ENCODE measurements at regions not wholly inside any gene's neighbourhood (a gene's known extent, or its start where the extent isn't known, plus 50 kb on each side); places are given as distances from the start of the nearest gene placed in this dataset.

DNA sequence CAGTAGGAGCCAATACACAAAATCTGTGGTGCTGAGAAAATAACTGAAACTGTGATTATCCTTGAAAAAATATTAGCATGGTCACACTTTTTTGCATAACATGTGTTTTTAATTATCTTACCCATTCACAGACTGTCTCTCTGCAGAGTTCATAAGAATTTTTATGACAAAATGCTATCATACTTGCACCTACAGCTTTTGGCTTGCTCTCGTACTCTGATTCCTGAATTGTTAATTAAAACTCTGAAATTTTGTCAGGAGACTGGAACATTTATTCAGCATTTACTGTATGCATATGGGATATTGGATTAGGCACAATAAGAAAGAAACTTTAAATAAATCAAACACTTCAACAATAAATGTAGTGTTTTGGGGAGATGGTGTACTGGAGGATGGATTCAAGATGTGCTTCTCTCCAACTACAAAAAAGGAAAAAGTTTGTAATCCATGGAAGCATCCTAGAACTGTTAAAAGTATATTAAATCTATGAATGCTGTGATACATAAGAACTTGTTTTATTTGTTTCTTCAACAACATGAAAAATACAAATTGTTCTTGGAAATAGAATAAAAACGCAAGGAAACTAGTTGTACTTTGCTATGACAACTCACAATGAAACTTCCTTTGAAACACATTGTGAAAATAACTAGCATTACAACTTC, 260.5 kb downstream of the SPATA18 start (continued):
- TF ChIP-seq TCF7L2 (IDR thresholded peaks at IDR 0.05; ENCODE audit: borderline replicate concordance, extremely low read depth, insufficient read depth, insufficient read length) (no peak), CEBPB (IDR thresholded peaks at IDR 0.05; ENCODE audit: low read depth) (no peak)
- TF ChIP-seq, protein P1, sequence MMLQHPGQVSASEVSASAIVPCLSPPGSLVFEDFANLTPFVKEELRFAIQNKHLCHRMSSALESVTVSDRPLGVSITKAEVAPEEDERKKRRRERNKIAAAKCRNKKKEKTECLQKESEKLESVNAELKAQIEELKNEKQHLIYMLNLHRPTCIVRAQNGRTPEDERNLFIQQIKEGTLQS (IDR thresholded peaks at IDR 0.05): no peak

- Histone ChIP-seq H3K79me2 (ENCODE audit: insufficient read depth, low read length) (no peaks in the 10 kb centered on the region), H3K4me1 (ENCODE audit: control insufficient read depth in 1 of 2, insufficient read depth in 2 of 2, low read length in 2 of 2) (peaks cover 14 to 21% of the 10 kb centered on the region in 2 experiments), H4K20me1 (ENCODE audit: insufficient read depth) (no peaks in the 10 kb centered on the region), H3K27ac (ENCODE audit: low read depth, low read length) (0 out of 2 replicates have a peak overlapping the region, but pooled peaks have one; percentile 11), H3K9me3 (ENCODE audit: control insufficient read depth in 1 of 2, insufficient read depth in 1 of 2, low read depth in 1 of 2, low read length in 2 of 2) (no peaks in the 10 kb centered on the region), H3K9ac (ENCODE audit: low read length) (no peak overlapping the region), H3K27me3 (ENCODE audit: insufficient read depth, low read length) (no peaks in the 10 kb centered on the region), H2AFZ (ENCODE audit: low read depth, low read length, poor library complexity, severe bottlenecking) (peak overlapping the region; percentile 70), H3K4me2 (ENCODE audit: low read length) (peak overlapping the region; percentile 68), H3K4me3 (replicated peaks in 1 of 2; ENCODE audit: low read depth in 1 of 2, low read length in 2 of 2) (peak overlapping the region in 1 of 2 experiments; percentile 22; a peak in 1 of 4 replicates), H3K9me2 (ENCODE audit: insufficient read depth) (no peaks in the 10 kb centered on the region), H3K36me3 (ENCODE audit: control insufficient read depth in 1 of 2, insufficient read depth in 2 of 2, low read length in 2 of 2) (no peaks in the 10 kb centered on the region)
- POLR2A ChIA-PET: no interaction called here
- TF ChIP-seq SRF (IDR thresholded peaks at IDR 0.05; ENCODE audit: low read depth) (0 out of 2 replicates have a peak, but pooled peaks have one; percentile 19), CBX3 (IDR thresholded peaks at IDR 0.05; ENCODE audit: low read depth) (peak; percentile 72), JUND (IDR thresholded peaks at IDR 0.05) (peak; percentile 85), YY1 (IDR thresholded peaks at IDR 0.05; ENCODE audit: extremely low read depth, insufficient replicate concordance, low read depth, low read length) (no peak), MAX (IDR thresholded peaks at IDR 0.05) (0 out of 2 replicates have a peak, but pooled peaks have one; percentile 30), ZNF274 (IDR thresholded peaks at IDR 0.05; ENCODE audit: low read depth, low read length) (no peak), ZFX (IDR thresholded peaks at IDR 0.05) (no peak), SIN3A (IDR thresholded peaks at IDR 0.05; ENCODE audit: low read depth) (0 out of 2 replicates have a peak, but pooled peaks have one; percentile 23), CEBPB (IDR thresholded peaks at IDR 0.05; ENCODE audit: low read depth) (no peak), ELF1 (IDR thresholded peaks at IDR 0.05; ENCODE audit: borderline replicate concordance, low read depth) (no peak), EGR1 (IDR thresholded peaks at IDR 0.05; ENCODE audit: low read depth) (0 out of 2 replicates have a peak, but pooled peaks have one; percentile 19), EZH2 (IDR thresholded peaks at IDR 0.05) (no peak), FOSL1 (IDR thresholded peaks at IDR 0.05; ENCODE audit: low read depth) (peak; percentile 79), SP1 (IDR thresholded peaks at IDR 0.05; ENCODE audit: low read depth) (peak; percentile 77), TCF7L2 (IDR thresholded peaks at IDR 0.05; ENCODE audit: borderline replicate concordance, extremely low read depth, insufficient read depth, insufficient read length) (no peak), EZH2phosphoT487 (IDR thresholded peaks at IDR 0.05; ENCODE audit: borderline replicate concordance) (no peak)
- TF ChIP-seq, protein P2, sequence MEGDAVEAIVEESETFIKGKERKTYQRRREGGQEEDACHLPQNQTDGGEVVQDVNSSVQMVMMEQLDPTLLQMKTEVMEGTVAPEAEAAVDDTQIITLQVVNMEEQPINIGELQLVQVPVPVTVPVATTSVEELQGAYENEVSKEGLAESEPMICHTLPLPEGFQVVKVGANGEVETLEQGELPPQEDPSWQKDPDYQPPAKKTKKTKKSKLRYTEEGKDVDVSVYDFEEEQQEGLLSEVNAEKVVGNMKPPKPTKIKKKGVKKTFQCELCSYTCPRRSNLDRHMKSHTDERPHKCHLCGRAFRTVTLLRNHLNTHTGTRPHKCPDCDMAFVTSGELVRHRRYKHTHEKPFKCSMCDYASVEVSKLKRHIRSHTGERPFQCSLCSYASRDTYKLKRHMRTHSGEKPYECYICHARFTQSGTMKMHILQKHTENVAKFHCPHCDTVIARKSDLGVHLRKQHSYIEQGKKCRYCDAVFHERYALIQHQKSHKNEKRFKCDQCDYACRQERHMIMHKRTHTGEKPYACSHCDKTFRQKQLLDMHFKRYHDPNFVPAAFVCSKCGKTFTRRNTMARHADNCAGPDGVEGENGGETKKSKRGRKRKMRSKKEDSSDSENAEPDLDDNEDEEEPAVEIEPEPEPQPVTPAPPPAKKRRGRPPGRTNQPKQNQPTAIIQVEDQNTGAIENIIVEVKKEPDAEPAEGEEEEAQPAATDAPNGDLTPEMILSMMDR (IDR thresholded peaks at IDR 0.05 in 2 of 3, conservative IDR thresholded peaks at IDR 0.05 in 1 of 3; ENCODE audit: borderline replicate concordance in 1 of 3, insufficient read depth in 1 of 3, low read depth in 2 of 3, low read length in 2 of 3): no peak
- TF ChIP-seq, protein P3, sequence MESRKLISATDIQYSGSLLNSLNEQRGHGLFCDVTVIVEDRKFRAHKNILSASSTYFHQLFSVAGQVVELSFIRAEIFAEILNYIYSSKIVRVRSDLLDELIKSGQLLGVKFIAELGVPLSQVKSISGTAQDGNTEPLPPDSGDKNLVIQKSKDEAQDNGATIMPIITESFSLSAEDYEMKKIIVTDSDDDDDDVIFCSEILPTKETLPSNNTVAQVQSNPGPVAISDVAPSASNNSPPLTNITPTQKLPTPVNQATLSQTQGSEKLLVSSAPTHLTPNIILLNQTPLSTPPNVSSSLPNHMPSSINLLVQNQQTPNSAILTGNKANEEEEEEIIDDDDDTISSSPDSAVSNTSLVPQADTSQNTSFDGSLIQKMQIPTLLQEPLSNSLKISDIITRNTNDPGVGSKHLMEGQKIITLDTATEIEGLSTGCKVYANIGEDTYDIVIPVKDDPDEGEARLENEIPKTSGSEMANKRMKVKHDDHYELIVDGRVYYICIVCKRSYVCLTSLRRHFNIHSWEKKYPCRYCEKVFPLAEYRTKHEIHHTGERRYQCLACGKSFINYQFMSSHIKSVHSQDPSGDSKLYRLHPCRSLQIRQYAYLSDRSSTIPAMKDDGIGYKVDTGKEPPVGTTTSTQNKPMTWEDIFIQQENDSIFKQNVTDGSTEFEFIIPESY (IDR thresholded peaks at IDR 0.05; ENCODE audit: extremely low read depth, insufficient replicate concordance, low read length): no peak
- TF ChIP-seq, protein P1 (IDR thresholded peaks at IDR 0.05): peak; percentile 15; the same call in 1 of the 2 replicates
- RAD21 ChIA-PET (ENCODE audit: low non-redundant PET in 1 of 2, low total read pairs in 2 of 2, uncharacterized antibody in 2 of 2, unreplicated experiment in 2 of 2): no interaction called here
- ATAC-seq: peak; percentile 82
- BruUV-seq (replicated peaks): no TSS peak
- peak; percentile 21 for DNase-seq (ENCODE audit: low read depth, low spot score)
- CTCF ChIA-PET: no interaction called here
- intact Hi-C loops (cut with micrococcal nuclease): no loop called here
These were observed 261.6 kb downstream of the SPATA18 start for GRCh38 chr4:52312722-52313121.
